Calu3 (cell line): ENCODE measurements at regions not wholly inside any gene's neighbourhood (a gene's known extent, or its start where the extent isn't known, plus 50 kb on each side); places are given as distances from the start of the nearest gene placed in this dataset.

Source experiments
- BruUV-seq: library from RNA; stranded (reverse); fragments of 400-500 nt; replicated peaks from 2 replicates; lab custom pipeline; 2021; lab: Mats Ljungman, UMichigan
- CTCF ChIA-PET: fragments of 300-600 bp; sonication (Branson Sonifier 250); formaldehyde crosslinking; loops from one replicate; lab custom pipeline; 2022; ENCODE audit warnings: antibody characterized with exemption; lab: Charles Lee
- DNase-seq: peaks from one replicate; pipeline ENCODE4 v3.0.0; 2022
- H3K27ac Mint-ChIP-seq: one replicate; pipeline ENCODE4 v1.8.0; 2022; ENCODE audit warnings: mixed read lengths; ENCODE audit not compliant: unreplicated experiment
- H3K27me3 Mint-ChIP-seq: one replicate; pipeline ENCODE4 v1.8.0; 2022; ENCODE audit warnings: mixed read lengths; ENCODE audit not compliant: unreplicated experiment
- H3K36me3 Mint-ChIP-seq: one replicate; pipeline ENCODE4 v1.8.0; 2022; ENCODE audit warnings: mild to moderate bottlenecking, moderate library complexity, mixed read lengths; ENCODE audit not compliant: insufficient read depth, unreplicated experiment
- H3K4me1 Mint-ChIP-seq: one replicate; pipeline ENCODE4 v1.8.0; 2022; ENCODE audit warnings: mild to moderate bottlenecking, low read depth, mixed read lengths; ENCODE audit not compliant: unreplicated experiment
- H3K4me3 Mint-ChIP-seq: one replicate; pipeline ENCODE4 v1.8.0; 2022; ENCODE audit warnings: mild to moderate bottlenecking, low read depth, moderate library complexity, mixed read lengths; ENCODE audit not compliant: unreplicated experiment
- H3K9me3 Mint-ChIP-seq: one replicate; pipeline ENCODE4 v1.8.0; 2022; ENCODE audit warnings: low read depth, mixed read lengths; ENCODE audit not compliant: unreplicated experiment
- CTCF ChIP-seq: fragments of 200-600 bp; IDR thresholded peaks from one replicate; pipeline ENCODE4 v1.8.0; 2022; ENCODE audit warnings: antibody characterized with exemption; ENCODE audit not compliant: unreplicated experiment
- intact Hi-C: fragments of 100-400 bp; cut with micrococcal nuclease; formaldehyde crosslinking; loops from one replicate; pipeline ENCODE4 v1.10.0; 2022; ENCODE audit not compliant: unreplicated experiment

GRCh38 chr16:86121374-86122010 is 222.5 kb downstream of the IRF8 start:
- intact Hi-C loops = no loop called here
- no peak for TF ChIP-seq CTCF
- H3K27ac Mint-ChIP-seq = no peak overlapping the region
- no peaks in the 10 kb centered on the region for H3K9me3 Mint-ChIP-seq
- no peak for DNase-seq
- no peaks in the 10 kb centered on the region for H3K36me3 Mint-ChIP-seq
- no TSS peak for BruUV-seq
- H3K4me3 Mint-ChIP-seq = no peak overlapping the region
- H3K4me1 Mint-ChIP-seq = peaks cover 11% of the 10 kb centered on the region
- CTCF ChIA-PET = no interaction called here
- peaks cover 93% of the 10 kb centered on the region for H3K27me3 Mint-ChIP-seq

GRCh38 chr16:86122681-86123342 is 223.8 kb downstream of the IRF8 start:
- intact Hi-C loops = no loop called here
- peaks cover 100% of the 10 kb centered on the region for H3K27me3 Mint-ChIP-seq
- peaks cover 11% of the 10 kb centered on the region for H3K4me1 Mint-ChIP-seq
- BruUV-seq = no TSS peak
- no peak overlapping the region for H3K4me3 Mint-ChIP-seq
- CTCF ChIA-PET = no interaction called here
- no peak for DNase-seq
- no peaks in the 10 kb centered on the region for H3K36me3 Mint-ChIP-seq
- no peak for TF ChIP-seq CTCF
- no peak overlapping the region for H3K27ac Mint-ChIP-seq
- H3K9me3 Mint-ChIP-seq = no peaks in the 10 kb centered on the region

- Mint-ChIP-seq H3K27me3 (peaks cover 90% of the 10 kb centered on the region), H3K9me3 (no peaks in the 10 kb centered on the region), H3K4me3 (no peak overlapping the region), H3K4me1 (no peaks in the 10 kb centered on the region), H3K27ac (no peak overlapping the region), H3K36me3 (no peaks in the 10 kb centered on the region)
- intact Hi-C loops = no loop called here
- DNase-seq = no peak
- no peak for TF ChIP-seq CTCF
- CTCF ChIA-PET = no interaction called here
- no TSS peak for BruUV-seq
These were observed 225.4 kb downstream of the IRF8 start for GRCh38 chr16:86124321-86124720.

- H3K27ac Mint-ChIP-seq = no peak overlapping the region
- CTCF ChIA-PET = no interaction called here
- no TSS peak for BruUV-seq
- DNase-seq = no peak
- TF ChIP-seq CTCF = no peak
- no peak overlapping the region for H3K4me3 Mint-ChIP-seq
- peaks cover 90% of the 10 kb centered on the region for H3K27me3 Mint-ChIP-seq
- no peaks in the 10 kb centered on the region for H3K4me1 Mint-ChIP-seq
- intact Hi-C loops = no loop called here
- no peaks in the 10 kb centered on the region for H3K36me3 Mint-ChIP-seq
- no peaks in the 10 kb centered on the region for H3K9me3 Mint-ChIP-seq
These were observed 227.9 kb downstream of the IRF8 start for GRCh38 chr16:86126891-86127290.
